Sigmoid colon (tissue), 4 donors: ENCODE measurements at regions not wholly inside any gene's neighbourhood (a gene's known extent, or its start where the extent isn't known, plus 50 kb on each side); places are given as distances from the start of the nearest gene placed in this dataset.

Source experiments
- CTCF ChIP-seq, 4 experiments: fragments of 450-650 bp in 3 of 4; fragments of 200-600 bp in 1 of 4; IDR thresholded peaks; one replicate each; pipeline ENCODE4 v1.5.1; 2016 to 2019; ENCODE audit warnings: antibody characterized with exemption in 4 of 4, mild to moderate bottlenecking in 3 of 4, moderate library complexity in 2 of 4
- EP300 ChIP-seq, 4 donors: sonication (generic); formaldehyde crosslinking; IDR thresholded peaks; one replicate each; pipeline ENCODE4 v1.6.1; 2017; ENCODE audit warnings: antibody characterized with exemption in 4 of 4
- POLR2A ChIP-seq, 2 donors: fragments of 450-650 bp; IDR thresholded peaks; one replicate each; pipeline ENCODE4 v1.6.1; 2016; ENCODE audit warnings: antibody characterized with exemption in 2 of 2, mild to moderate bottlenecking in 2 of 2, moderate library complexity in 2 of 2
- POLR2AphosphoS5 ChIP-seq, 4 donors: sonication (generic); formaldehyde crosslinking; IDR thresholded peaks; one replicate each; pipeline ENCODE4 v1.6.1; 2017; ENCODE audit warnings: antibody characterized with exemption in 4 of 4

- TF ChIP-seq CTCF (IDR thresholded peaks at IDR 0.05) (no peak), POLR2A (IDR thresholded peaks at IDR 0.05) (no peak), EP300 (IDR thresholded peaks at IDR 0.05) (no peak), POLR2AphosphoS5 (IDR thresholded peaks at IDR 0.05) (no peak)
Observed at GRCh38 chr15:53305101-53305500, 454.4 kb downstream of the WDR72 start.
